ENCODE measurements at regions not wholly inside any gene's neighbourhood (a gene's known extent, or its start where the extent isn't known, plus 50 kb on each side); places are given as distances from the start of the nearest gene placed in this dataset.

DNA sequence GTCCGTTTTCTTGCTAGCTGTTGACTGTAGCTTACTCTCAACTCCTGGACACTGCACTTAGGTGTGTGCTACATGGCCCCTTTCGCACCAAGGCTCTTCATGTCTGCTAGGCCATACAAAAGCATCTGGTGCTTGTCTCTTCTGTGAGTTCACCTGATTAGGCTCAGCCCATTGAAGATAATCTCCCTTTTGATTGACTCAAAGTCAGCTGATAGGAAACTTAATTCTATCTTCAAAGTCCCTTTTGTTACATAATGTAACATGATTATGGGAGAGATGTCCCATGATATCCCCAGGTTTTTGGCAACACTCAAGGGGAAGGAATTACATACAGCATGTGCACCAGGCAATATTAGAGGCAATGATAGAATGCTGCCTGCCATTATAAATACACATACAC, 263.0 kb upstream of the JAG1 start:
- TF ChIP-seq, protein P1, sequence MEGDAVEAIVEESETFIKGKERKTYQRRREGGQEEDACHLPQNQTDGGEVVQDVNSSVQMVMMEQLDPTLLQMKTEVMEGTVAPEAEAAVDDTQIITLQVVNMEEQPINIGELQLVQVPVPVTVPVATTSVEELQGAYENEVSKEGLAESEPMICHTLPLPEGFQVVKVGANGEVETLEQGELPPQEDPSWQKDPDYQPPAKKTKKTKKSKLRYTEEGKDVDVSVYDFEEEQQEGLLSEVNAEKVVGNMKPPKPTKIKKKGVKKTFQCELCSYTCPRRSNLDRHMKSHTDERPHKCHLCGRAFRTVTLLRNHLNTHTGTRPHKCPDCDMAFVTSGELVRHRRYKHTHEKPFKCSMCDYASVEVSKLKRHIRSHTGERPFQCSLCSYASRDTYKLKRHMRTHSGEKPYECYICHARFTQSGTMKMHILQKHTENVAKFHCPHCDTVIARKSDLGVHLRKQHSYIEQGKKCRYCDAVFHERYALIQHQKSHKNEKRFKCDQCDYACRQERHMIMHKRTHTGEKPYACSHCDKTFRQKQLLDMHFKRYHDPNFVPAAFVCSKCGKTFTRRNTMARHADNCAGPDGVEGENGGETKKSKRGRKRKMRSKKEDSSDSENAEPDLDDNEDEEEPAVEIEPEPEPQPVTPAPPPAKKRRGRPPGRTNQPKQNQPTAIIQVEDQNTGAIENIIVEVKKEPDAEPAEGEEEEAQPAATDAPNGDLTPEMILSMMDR (IDR thresholded peaks at IDR 0.05; ENCODE audit: low read depth, low read length), result no peak
- TF ChIP-seq EZH2phosphoT487 (IDR thresholded peaks at IDR 0.05; ENCODE audit: low read depth), result no peak

Measured in OCI-LY3 (cell line).